Neuronal stem cell (in vitro differentiated cells): ENCODE measurements at regions not wholly inside any gene's neighbourhood (a gene's known extent, or its start where the extent isn't known, plus 50 kb on each side); places are given as distances from the start of the nearest gene placed in this dataset. TPM values are rescaled to one million over a fixed set of nuclear protein-coding genes. Genes with fewer than 3 reads are reported as not detected.
A peak's percentile ranks its signal among the peaks of the same experiment; 100 is the strongest.

Source experiments
- DNase-seq: peaks from one replicate; pipeline ENCODE4 v3.0.0-alpha.2; 2013; ENCODE audit warnings: low spot score
- H2AFZ ChIP-seq: one replicate; pipeline ENCODE4 v1.6.1; 2013; ENCODE audit warnings: mild to moderate bottlenecking, low read length, inconsistent platforms
- H2AK5ac ChIP-seq: 2 replicates; pipeline ENCODE4 v1.6.1; 2013; ENCODE audit warnings: low read depth, mild to moderate bottlenecking, inconsistent platforms, low read length, moderate library complexity, mixed read lengths
- H2BK120ac ChIP-seq: 2 replicates; pipeline ENCODE4 v1.6.1; 2013; ENCODE audit warnings: low read depth, mild to moderate bottlenecking, inconsistent platforms, low read length, moderate library complexity, mixed read lengths
- H2BK12ac ChIP-seq: one replicate; pipeline ENCODE4 v1.6.1; 2013; ENCODE audit warnings: low read length, inconsistent platforms
- H2BK15ac ChIP-seq: 2 replicates; pipeline ENCODE4 v1.6.1; 2013; ENCODE audit warnings: mild to moderate bottlenecking, low read length, inconsistent platforms, mixed read lengths
- H2BK5ac ChIP-seq: one replicate; pipeline ENCODE4 v1.6.1; 2013; ENCODE audit warnings: inconsistent platforms, mild to moderate bottlenecking, low read length, moderate library complexity
- H3K14ac ChIP-seq: one replicate; pipeline ENCODE4 v1.6.1; 2013; ENCODE audit warnings: low read length, inconsistent platforms
- H3K18ac ChIP-seq: 2 replicates; pipeline ENCODE4 v1.6.1; 2013; ENCODE audit warnings: low read length, inconsistent platforms
- H3K23ac ChIP-seq: 2 replicates; pipeline ENCODE4 v1.6.1; 2013; ENCODE audit warnings: low read depth, mild to moderate bottlenecking, mixed read lengths, low read length, inconsistent platforms; ENCODE audit not compliant: poor library complexity
- H3K27ac ChIP-seq: replicated peaks from 3 replicates; pipeline ENCODE4 v1.5.1; 2013; ENCODE audit warnings: low read length, inconsistent platforms
- H3K27me3 ChIP-seq, 3 experiments: 2 replicates each; pipeline ENCODE4 v1.6.1; 2013; ENCODE audit warnings: low read length in 3 of 3, mild to moderate bottlenecking in 2 of 3, inconsistent platforms in 1 of 3, low read depth in 1 of 3, mixed read lengths in 1 of 3, moderate library complexity in 1 of 3; ENCODE audit not compliant: control insufficient read depth in 3 of 3, insufficient read depth in 3 of 3
- H3K36me3 ChIP-seq, 2 donors: replicated peaks in 1 of 2; 2 replicates each; pipeline ENCODE4 v1.6.1; 2013; ENCODE audit warnings: low read length in 2 of 2; ENCODE audit not compliant: control insufficient read depth in 2 of 2, insufficient read depth in 2 of 2
- H3K4ac ChIP-seq: 2 replicates; pipeline ENCODE4 v1.6.1; 2013; ENCODE audit warnings: inconsistent platforms, mild to moderate bottlenecking, low read length, moderate library complexity
- H3K4me1 ChIP-seq, 2 donors: 1 replicate in 1 of 2; 2 replicates in 1 of 2; pipeline ENCODE4 v1.6.1; 2013; ENCODE audit warnings: low read length in 2 of 2, low read depth in 1 of 2; ENCODE audit not compliant: control insufficient read depth in 2 of 2, insufficient read depth in 1 of 2
- H3K4me2 ChIP-seq: one replicate; pipeline ENCODE4 v1.6.1; 2013; ENCODE audit warnings: mild to moderate bottlenecking, low read length, inconsistent platforms; ENCODE audit not compliant: insufficient read depth, poor library complexity, severe bottlenecking
- H3K4me3 ChIP-seq, 2 donors: 2 replicates each; pipeline ENCODE4 v1.5.1; 2013; ENCODE audit warnings: low read length in 2 of 2, mild to moderate bottlenecking in 2 of 2, inconsistent platforms in 1 of 2, moderate library complexity in 1 of 2
- H3K79me1 ChIP-seq: one replicate; pipeline ENCODE4 v1.6.1; 2013; ENCODE audit warnings: low read depth, mild to moderate bottlenecking, inconsistent platforms, low read length, moderate library complexity
- H3K9ac ChIP-seq: one replicate; pipeline ENCODE4 v1.6.1; 2013; ENCODE audit warnings: mild to moderate bottlenecking, low read depth, low read length, inconsistent platforms; ENCODE audit not compliant: poor library complexity
- H3K9me3 ChIP-seq, 2 donors: replicated peaks in 1 of 2; 2 replicates each; pipeline versions ENCODE3 to v1.6.1; 2013; ENCODE audit warnings: low read length in 2 of 2, mild to moderate bottlenecking in 2 of 2, inconsistent platforms in 1 of 2, low read depth in 1 of 2, mixed read lengths in 1 of 2, moderate library complexity in 1 of 2; ENCODE audit not compliant: control insufficient read depth in 2 of 2, insufficient read depth in 1 of 2
- H4K8ac ChIP-seq: one replicate; pipeline ENCODE4 v1.6.1; 2013; ENCODE audit warnings: low read depth, mild to moderate bottlenecking, inconsistent platforms, low read length, moderate library complexity
- H4K91ac ChIP-seq: one replicate; pipeline ENCODE4 v1.6.1; 2013; ENCODE audit warnings: low read length, low read depth, mild to moderate bottlenecking, inconsistent platforms; ENCODE audit not compliant: poor library complexity
- small RNA-seq: library from polyadenylated mRNA; stranded (forward); fragments of <200 nt; extraction: miRNeasy Mini kit (QIAGEN cat#:217004); gene quantifications from one replicate; pipeline ENCODE3, GENCODE V24; 2013; ENCODE audit not compliant: insufficient read depth

DNA sequence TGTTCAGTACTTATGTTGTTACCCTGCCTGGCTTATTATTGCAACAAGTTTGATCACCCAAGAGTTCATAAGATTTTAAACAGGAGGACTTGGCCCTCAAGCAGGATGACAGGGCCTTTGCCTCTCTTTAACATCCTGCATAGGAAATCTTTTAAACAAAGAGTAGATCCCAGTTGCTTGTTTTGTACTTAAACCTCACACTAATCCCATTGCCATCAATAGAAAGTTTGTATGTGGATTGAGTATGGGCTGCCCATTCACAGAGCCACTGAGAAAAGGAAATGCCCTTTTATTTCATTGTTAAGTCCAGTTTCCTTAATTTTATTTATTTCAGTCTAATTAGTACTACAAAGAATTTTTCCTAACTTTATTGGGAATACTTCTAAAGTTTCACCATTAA, 52.2 kb upstream of the FGF10 start:
- H3K4ac ChIP-seq, result no peak overlapping the region
- no peak overlapping the region for H3K23ac ChIP-seq
- H3K27ac ChIP-seq, result no peak overlapping the region
- H3K27me3 ChIP-seq, result no peaks in the 10 kb centered on the region
- no peak overlapping the region for H3K4me3 ChIP-seq
- no peak overlapping the region for H2BK15ac ChIP-seq
- H3K36me3 ChIP-seq, result no peaks in the 10 kb centered on the region
- no peak overlapping the region for H3K4me2 ChIP-seq
- no peaks in the 10 kb centered on the region for H3K9me3 ChIP-seq
- no peak overlapping the region for H3K18ac ChIP-seq
- H3K4me1 ChIP-seq, result peaks cover 0 to 6% of the 10 kb centered on the region in 2 donors
- no peak overlapping the region for H4K8ac ChIP-seq
- peak; percentile 44 for DNase-seq
- H2BK120ac ChIP-seq, result no peak overlapping the region
- no peak overlapping the region for H4K91ac ChIP-seq
- peak overlapping the region; percentile 48 for H2AFZ ChIP-seq
- no peak overlapping the region for H3K9ac ChIP-seq
- no peak overlapping the region for H2BK5ac ChIP-seq
- H2AK5ac ChIP-seq, result no peak overlapping the region
- no peak overlapping the region for H3K14ac ChIP-seq
- H3K79me1 ChIP-seq, result no peaks in the 10 kb centered on the region
- no peak overlapping the region for H2BK12ac ChIP-seq

- H3K18ac ChIP-seq, result no peak overlapping the region
- no peak overlapping the region for H3K4me2 ChIP-seq
- H3K27me3 ChIP-seq, result no peaks in the 10 kb centered on the region
- no peak overlapping the region for H2BK120ac ChIP-seq
- H3K14ac ChIP-seq, result no peak overlapping the region
- no peaks in the 10 kb centered on the region for H3K79me1 ChIP-seq
- no peak overlapping the region for H3K4me3 ChIP-seq
- H2BK12ac ChIP-seq, result no peak overlapping the region
- DNase-seq, result no peak
- no peak overlapping the region for H4K8ac ChIP-seq
- H2AFZ ChIP-seq, result no peak overlapping the region
- H3K36me3 ChIP-seq, result no peaks in the 10 kb centered on the region
- H3K4me1 ChIP-seq, result peaks cover 0 to 6% of the 10 kb centered on the region in 2 donors
- no peak overlapping the region for H3K9ac ChIP-seq
- H3K9me3 ChIP-seq, result no peaks in the 10 kb centered on the region
- H3K4ac ChIP-seq, result no peak overlapping the region
- no peak overlapping the region for H3K27ac ChIP-seq
- H2BK5ac ChIP-seq, result no peak overlapping the region
- no peak overlapping the region for H4K91ac ChIP-seq
- no peak overlapping the region for H2AK5ac ChIP-seq
- no peak overlapping the region for H2BK15ac ChIP-seq
- H3K23ac ChIP-seq, result no peak overlapping the region
Measured at GRCh38 chr5:44440186-44440585, 51.0 kb upstream of the FGF10 start.

Small RNAs in the stretch of these regions (small RNA-seq; reads per million reads assigned to genes)
- gene RN7SL383P, result not detected
